Hepatocyte (in vitro differentiated cells): ENCODE measurements at regions not wholly inside any gene's neighbourhood (a gene's known extent, or its start where the extent isn't known, plus 50 kb on each side); places are given as distances from the start of the nearest gene placed in this dataset.

Source experiments
- DNase-seq: peaks from one replicate; pipeline ENCODE4 v3.0.0-alpha.2; 2016; ENCODE audit warnings: low spot score
- H2AFZ ChIP-seq: fragments of 200-600 bp; sonication (generic); 2 replicates; pipeline ENCODE4 v1.6.0; 2016; ENCODE audit warnings: antibody characterized with exemption, mild to moderate bottlenecking
- H3K27ac ChIP-seq: fragments of 200-600 bp; sonication (generic); 2 replicates; pipeline ENCODE4 v1.5.1; 2016; ENCODE audit warnings: mild to moderate bottlenecking
- H3K27me3 ChIP-seq: fragments of 200-600 bp; sonication (generic); 2 replicates; pipeline ENCODE4 v1.6.1; 2016
- H3K36me3 ChIP-seq: fragments of 200-600 bp; sonication (generic); replicated peaks from 2 replicates; pipeline ENCODE4 v1.5.1; 2016; ENCODE audit warnings: low read depth; ENCODE audit not compliant: insufficient read depth
- H3K4me1 ChIP-seq: fragments of 200-600 bp; sonication (generic); 2 replicates; pipeline ENCODE4 v1.5.1; 2016; ENCODE audit warnings: mild to moderate bottlenecking, moderate library complexity; ENCODE audit not compliant: insufficient read depth
- H3K4me2 ChIP-seq: fragments of 200-600 bp; sonication (generic); 2 replicates; pipeline ENCODE4 v1.6.0; 2016
- H3K4me3 ChIP-seq: fragments of 200-600 bp; sonication (generic); 2 replicates; pipeline ENCODE4 v1.5.1; 2016; ENCODE audit warnings: mild to moderate bottlenecking
- H3K79me2 ChIP-seq: fragments of 200-600 bp; sonication (generic); 2 replicates; pipeline ENCODE4 v1.6.0; 2017; ENCODE audit warnings: mild to moderate bottlenecking
- H3K9me2 ChIP-seq: fragments of 200-600 bp; sonication (generic); replicated peaks from 2 replicates; pipeline ENCODE4 v1.6.0; 2017; ENCODE audit warnings: mild to moderate bottlenecking; ENCODE audit not compliant: insufficient read depth
- H3K9me3 ChIP-seq: fragments of 200-600 bp; sonication (generic); 2 replicates; pipeline ENCODE4 v1.5.1; 2016; ENCODE audit warnings: low read depth, mild to moderate bottlenecking
- H4K20me1 ChIP-seq: fragments of 200-600 bp; sonication (generic); 2 replicates; pipeline ENCODE4 v1.6.0; 2016; ENCODE audit warnings: mild to moderate bottlenecking; ENCODE audit not compliant: insufficient read depth, poor library complexity, severe bottlenecking
- EZH2 ChIP-seq: fragments of 200-600 bp; sonication (generic); IDR thresholded peaks from 2 replicates; pipeline ENCODE4 v1.6.1; 2016; ENCODE audit warnings: antibody characterized with exemption, mild to moderate bottlenecking, borderline replicate concordance
- EZH2phosphoT487 ChIP-seq: fragments of 200-600 bp; sonication (generic); IDR thresholded peaks from one replicate; pipeline ENCODE4 v1.6.1; 2018; ENCODE audit warnings: antibody characterized with exemption, mild to moderate bottlenecking, low read depth, moderate library complexity; ENCODE audit not compliant: unreplicated experiment, severe bottlenecking
- WGBS: methylation state at CpG from one replicate; pipeline ENCODE4 v1.1.6; 2016; ENCODE audit warnings: low lambda C conversion rate; ENCODE audit errors: missing lambda C conversion rate; 5-methylcytosine and 5-hydroxymethylcytosine counted together
- TF ChIP-seq, protein P1 (sequence below): fragments of 200-600 bp; sonication (generic); IDR thresholded peaks from 2 replicates; pipeline ENCODE4 v1.5.1; 2016; ENCODE audit warnings: antibody characterized with exemption, mild to moderate bottlenecking; ENCODE audit not compliant: poor library complexity

DNA sequence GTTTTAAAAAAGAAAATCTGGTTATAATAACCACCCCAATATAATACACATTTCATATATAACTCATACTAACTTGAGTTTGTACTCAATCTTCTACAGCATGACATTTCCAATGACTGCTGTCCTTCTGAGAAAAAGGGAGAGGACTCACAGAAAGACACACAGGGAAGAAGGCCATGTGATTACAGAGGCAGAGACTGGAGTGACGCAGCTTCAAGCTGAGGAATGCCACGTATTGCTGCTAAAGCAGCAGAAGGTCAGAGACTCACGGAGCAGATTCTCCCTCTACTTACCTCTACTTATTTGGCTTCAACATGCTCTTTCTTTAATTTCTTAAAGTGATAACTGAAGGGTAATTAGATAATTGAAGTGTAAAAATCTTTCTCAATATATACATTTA, 753.5 kb upstream of the PKDCC start:
- Histone ChIP-seq H4K20me1 (no peaks in the 10 kb centered on the region), H3K9me3 (no peaks in the 10 kb centered on the region), H2AFZ (no peak overlapping the region), H3K4me3 (no peak overlapping the region), H3K79me2 (no peaks in the 10 kb centered on the region), H3K9me2 (no peaks in the 10 kb centered on the region), H3K4me1 (peaks cover 6% of the 10 kb centered on the region), H3K36me3 (no peaks in the 10 kb centered on the region), H3K4me2 (no peak overlapping the region), H3K27ac (no peak overlapping the region), H3K27me3 (no peaks in the 10 kb centered on the region)
- peak; percentile 32 for DNase-seq
- TF ChIP-seq EZH2phosphoT487 (no peak), EZH2 (no peak)
- TF ChIP-seq, protein P1, sequence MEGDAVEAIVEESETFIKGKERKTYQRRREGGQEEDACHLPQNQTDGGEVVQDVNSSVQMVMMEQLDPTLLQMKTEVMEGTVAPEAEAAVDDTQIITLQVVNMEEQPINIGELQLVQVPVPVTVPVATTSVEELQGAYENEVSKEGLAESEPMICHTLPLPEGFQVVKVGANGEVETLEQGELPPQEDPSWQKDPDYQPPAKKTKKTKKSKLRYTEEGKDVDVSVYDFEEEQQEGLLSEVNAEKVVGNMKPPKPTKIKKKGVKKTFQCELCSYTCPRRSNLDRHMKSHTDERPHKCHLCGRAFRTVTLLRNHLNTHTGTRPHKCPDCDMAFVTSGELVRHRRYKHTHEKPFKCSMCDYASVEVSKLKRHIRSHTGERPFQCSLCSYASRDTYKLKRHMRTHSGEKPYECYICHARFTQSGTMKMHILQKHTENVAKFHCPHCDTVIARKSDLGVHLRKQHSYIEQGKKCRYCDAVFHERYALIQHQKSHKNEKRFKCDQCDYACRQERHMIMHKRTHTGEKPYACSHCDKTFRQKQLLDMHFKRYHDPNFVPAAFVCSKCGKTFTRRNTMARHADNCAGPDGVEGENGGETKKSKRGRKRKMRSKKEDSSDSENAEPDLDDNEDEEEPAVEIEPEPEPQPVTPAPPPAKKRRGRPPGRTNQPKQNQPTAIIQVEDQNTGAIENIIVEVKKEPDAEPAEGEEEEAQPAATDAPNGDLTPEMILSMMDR, result no peak
- 63% methylated on average over 3 of the region's 3 CpGs for WGBS

DNA sequence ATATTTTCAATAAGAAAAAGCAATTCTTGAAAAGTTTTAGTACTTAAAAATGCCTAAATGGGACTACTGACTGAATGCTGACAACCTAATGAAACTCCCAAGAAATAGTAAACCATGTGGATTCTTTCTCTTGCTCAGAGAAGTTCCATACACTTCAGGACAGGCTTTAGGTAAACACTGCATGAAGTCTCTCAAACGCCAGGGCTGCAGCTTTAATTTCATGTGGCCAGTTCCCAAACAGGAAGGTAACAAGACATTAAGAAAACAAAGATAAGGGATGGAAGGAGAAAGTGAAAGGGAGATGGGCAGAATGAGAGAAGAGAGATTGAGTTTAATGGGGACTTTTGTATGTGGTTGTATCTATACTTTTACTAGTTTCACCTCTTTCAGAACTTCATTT, 734.7 kb upstream of the PKDCC start:
- Histone ChIP-seq H3K27ac (no peak overlapping the region), H3K79me2 (no peaks in the 10 kb centered on the region), H3K36me3 (no peaks in the 10 kb centered on the region), H3K4me2 (no peak overlapping the region), H3K9me3 (no peaks in the 10 kb centered on the region), H4K20me1 (no peaks in the 10 kb centered on the region), H3K9me2 (no peaks in the 10 kb centered on the region), H3K4me3 (no peak overlapping the region), H2AFZ (no peak overlapping the region), H3K27me3 (no peaks in the 10 kb centered on the region), H3K4me1 (no peaks in the 10 kb centered on the region)
- WGBS, result 4% methylated on average over 1 of the region's 1 CpG
- TF ChIP-seq EZH2 (no peak), EZH2phosphoT487 (no peak)
- TF ChIP-seq, protein P1, result no peak
- no peak for DNase-seq

DNA sequence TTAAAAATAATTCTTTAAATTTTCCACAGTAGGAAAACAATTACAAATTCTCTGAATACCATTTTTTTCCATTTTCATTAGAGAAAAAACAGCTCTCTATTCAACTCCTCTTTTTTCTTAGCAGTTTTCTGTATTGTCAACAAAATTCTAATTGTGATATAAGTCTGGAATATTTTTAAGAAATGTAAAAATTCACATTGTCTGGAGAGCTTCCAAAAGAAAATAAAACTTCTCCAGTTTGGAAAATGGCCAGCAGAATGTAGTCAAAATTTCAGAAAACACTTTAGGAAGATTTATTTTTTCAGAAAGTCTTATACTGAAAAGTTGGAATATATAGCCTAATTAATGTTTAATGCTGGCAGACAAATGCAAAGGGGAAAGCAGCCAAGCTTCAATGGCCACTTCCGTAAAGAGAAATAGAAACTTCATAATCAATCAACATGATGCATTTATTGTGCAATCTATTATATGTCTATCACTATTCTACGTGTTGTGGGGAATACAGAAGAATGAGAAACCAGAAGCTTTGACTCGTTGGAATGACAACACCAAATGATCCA, 733.2 kb upstream of the PKDCC start:
- TF ChIP-seq EZH2, result no peak
- Histone ChIP-seq H3K79me2 (no peaks in the 10 kb centered on the region), H3K27ac (no peak overlapping the region), H3K9me3 (no peaks in the 10 kb centered on the region), H3K27me3 (no peaks in the 10 kb centered on the region), H3K4me3 (no peak overlapping the region), H3K4me1 (no peaks in the 10 kb centered on the region), H3K4me2 (no peak overlapping the region), H3K36me3 (no peaks in the 10 kb centered on the region), H2AFZ (no peak overlapping the region), H4K20me1 (no peaks in the 10 kb centered on the region), H3K9me2 (no peaks in the 10 kb centered on the region)
- DNase-seq, result no peak
- 30% methylated on average over 3 of the region's 3 CpGs for WGBS

DNA sequence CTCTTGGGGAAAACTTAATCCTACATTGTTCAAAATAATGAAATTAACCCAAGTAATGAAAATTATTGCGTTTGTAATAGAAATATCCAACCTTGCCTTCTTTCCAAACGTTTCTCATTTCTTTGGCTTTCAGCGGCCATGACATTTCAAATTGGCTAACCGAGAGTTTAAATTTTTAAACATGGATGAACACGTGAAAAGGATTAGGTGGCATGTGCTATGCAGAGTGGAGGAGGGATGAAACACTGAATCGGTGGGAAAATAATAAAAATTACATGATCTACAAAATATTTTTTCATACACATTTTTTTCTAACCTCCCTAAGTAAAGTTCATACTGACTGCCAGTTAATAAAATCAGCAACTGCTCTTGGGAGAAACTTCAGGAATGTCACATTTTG, 728.4 kb upstream of the PKDCC start:
- TF ChIP-seq EZH2phosphoT487 (no peak), EZH2 (no peak)
- TF ChIP-seq, protein P1, result no peak
- 95% methylated on average over 6 of the region's 6 CpGs for WGBS
- Histone ChIP-seq H3K27me3 (no peaks in the 10 kb centered on the region), H3K27ac (no peak overlapping the region), H2AFZ (no peak overlapping the region), H4K20me1 (no peaks in the 10 kb centered on the region), H3K4me2 (no peak overlapping the region), H3K9me3 (no peaks in the 10 kb centered on the region), H3K4me1 (no peaks in the 10 kb centered on the region), H3K79me2 (no peaks in the 10 kb centered on the region), H3K36me3 (no peaks in the 10 kb centered on the region), H3K4me3 (no peak overlapping the region), H3K9me2 (no peaks in the 10 kb centered on the region)
- no peak for DNase-seq
